Loucy (cell line): ENCODE measurements at regions not wholly inside any gene's neighbourhood (a gene's known extent, or its start where the extent isn't known, plus 50 kb on each side); places are given as distances from the start of the nearest gene placed in this dataset.
"Not testable (repeated sequence)": the region's sequence is repeated elsewhere in the genome, so short reads cannot be mapped to it uniquely, and the experiment has no call there.

Source experiments
- H2AFZ ChIP-seq: fragments of 200-600 bp; sonication (generic); 2 replicates; pipeline ENCODE4 v1.6.0; 2016; ENCODE audit warnings: antibody characterized with exemption, mild to moderate bottlenecking, low read length, moderate library complexity
- H3F3A ChIP-seq: fragments of 200-600 bp; 2 replicates; pipeline ENCODE4 v1.6.0; 2016; ENCODE audit warnings: antibody characterized with exemption, low read depth, mild to moderate bottlenecking
- H3K27me3 ChIP-seq: fragments of 200-600 bp; sonication (generic); 2 replicates; pipeline ENCODE4 v1.6.1; 2014; ENCODE audit warnings: low read length, mild to moderate bottlenecking; ENCODE audit not compliant: insufficient read depth, poor library complexity, severe bottlenecking
- H3K36me3 ChIP-seq: fragments of 200-600 bp; sonication (generic); 2 replicates; pipeline ENCODE4 v1.6.1; 2016; ENCODE audit warnings: low read length; ENCODE audit not compliant: insufficient read depth
- H3K4me1 ChIP-seq: fragments of 200-600 bp; sonication (generic); 2 replicates; pipeline ENCODE4 v1.5.1; 2014; ENCODE audit warnings: low read length, mild to moderate bottlenecking; ENCODE audit not compliant: insufficient read depth, poor library complexity, severe bottlenecking
- H3K4me2 ChIP-seq: fragments of 200-600 bp; sonication (generic); 2 replicates; pipeline ENCODE4 v1.6.0; 2014; ENCODE audit warnings: antibody characterized with exemption, low read length, low read depth, mild to moderate bottlenecking; ENCODE audit not compliant: poor library complexity, severe bottlenecking
- H3K4me3 ChIP-seq: fragments of 200-600 bp; sonication (generic); 2 replicates; pipeline ENCODE4 v1.5.1; 2014; ENCODE audit warnings: low read length, mild to moderate bottlenecking, mixed read lengths; ENCODE audit not compliant: poor library complexity, severe bottlenecking
- H3K79me2 ChIP-seq: fragments of 200-600 bp; sonication (generic); 2 replicates; pipeline ENCODE4 v1.6.1; 2014; ENCODE audit warnings: low read length; ENCODE audit not compliant: insufficient read depth
- H3K9ac ChIP-seq: fragments of 200-600 bp; sonication (generic); 2 replicates; pipeline ENCODE4 v1.6.0; 2014; ENCODE audit warnings: mild to moderate bottlenecking, low read depth, low read length, moderate library complexity; ENCODE audit not compliant: poor library complexity, severe bottlenecking
- H3K9me2 ChIP-seq: fragments of 200-600 bp; sonication (generic); replicated peaks from 2 replicates; pipeline ENCODE4 v1.6.1; 2016; ENCODE audit warnings: low read depth, low read length, mixed read lengths
- H3K9me3 ChIP-seq: fragments of 200-600 bp; sonication (generic); 2 replicates; pipeline ENCODE4 v1.6.1; 2014; ENCODE audit warnings: mild to moderate bottlenecking, antibody characterized with exemption, low read length, low read depth; ENCODE audit not compliant: insufficient read depth
- H4K20me1 ChIP-seq: fragments of 200-600 bp; sonication (generic); 2 replicates; pipeline ENCODE4 v1.6.0; 2014; ENCODE audit warnings: antibody characterized with exemption, low read length, mild to moderate bottlenecking; ENCODE audit not compliant: insufficient read depth, poor library complexity, severe bottlenecking
- CTCF ChIP-seq: fragments of 200-600 bp; sonication (generic); conservative IDR thresholded peaks from 2 replicates; pipeline ENCODE4 v1.5.1; 2014; ENCODE audit warnings: mild to moderate bottlenecking, antibody characterized with exemption, low read length
- EZH2phosphoT487 ChIP-seq: fragments of 200-600 bp; IDR thresholded peaks from 2 replicates; pipeline ENCODE4 v1.6.1; 2018; ENCODE audit warnings: antibody characterized with exemption, mild to moderate bottlenecking, moderate library complexity, borderline replicate concordance

GRCh38 chr5:152472083-152472482 lies 67.0 kb upstream of the NMUR2 start:
- Histone ChIP-seq H3K4me3 (no peak overlapping the region), H3F3A (no peaks in the 10 kb centered on the region), H3K9ac (no peak overlapping the region), H3K9me2 (no peaks in the 10 kb centered on the region), H3K27me3 (no peaks in the 10 kb centered on the region), H3K4me1 (no peaks in the 10 kb centered on the region), H2AFZ (no peak overlapping the region), H3K4me2 (no peak overlapping the region), H3K9me3 (no peaks in the 10 kb centered on the region), H3K36me3 (no peaks in the 10 kb centered on the region), H4K20me1 (no peaks in the 10 kb centered on the region), H3K79me2 (no peaks in the 10 kb centered on the region)
- TF ChIP-seq CTCF = no peak
- TF ChIP-seq EZH2phosphoT487 = no peak

- H3K9me3 ChIP-seq = no peaks in the 10 kb centered on the region
- no peaks in the 10 kb centered on the region for H3K4me1 ChIP-seq
- no peaks in the 10 kb centered on the region for H3K36me3 ChIP-seq
- H4K20me1 ChIP-seq = no peaks in the 10 kb centered on the region
- no peaks in the 10 kb centered on the region for H3K79me2 ChIP-seq
- H3F3A ChIP-seq = no peaks in the 10 kb centered on the region
- no peak overlapping the region for H2AFZ ChIP-seq
- no peak overlapping the region for H3K4me3 ChIP-seq
- H3K4me2 ChIP-seq = no peak overlapping the region
- no peak for TF ChIP-seq CTCF
- TF ChIP-seq EZH2phosphoT487 = no peak
- no peaks in the 10 kb centered on the region for H3K27me3 ChIP-seq
- no peaks in the 10 kb centered on the region for H3K9me2 ChIP-seq
- H3K9ac ChIP-seq = no peak overlapping the region
Observed at GRCh38 chr5:152474961-152475360, 69.9 kb upstream of the NMUR2 start.

GRCh38 chr5:152477536-152477935 lies 72.5 kb upstream of the NMUR2 start:
- TF ChIP-seq EZH2phosphoT487 = no peak
- TF ChIP-seq CTCF = no peak
- H3F3A ChIP-seq = no peaks in the 10 kb centered on the region
- H3K4me1 ChIP-seq = no peaks in the 10 kb centered on the region
- no peaks in the 10 kb centered on the region for H3K36me3 ChIP-seq
- no peak overlapping the region for H3K9ac ChIP-seq
- no peak overlapping the region for H2AFZ ChIP-seq
- H3K4me2 ChIP-seq = no peak overlapping the region
- H3K9me2 ChIP-seq = no peaks in the 10 kb centered on the region
- H3K27me3 ChIP-seq = no peaks in the 10 kb centered on the region
- H3K4me3 ChIP-seq = no peak overlapping the region
- no peaks in the 10 kb centered on the region for H4K20me1 ChIP-seq
- no peaks in the 10 kb centered on the region for H3K79me2 ChIP-seq
- no peaks in the 10 kb centered on the region for H3K9me3 ChIP-seq

GRCh38 chr5:152479866-152480265 lies 74.8 kb upstream of the NMUR2 start:
- H3K4me1 ChIP-seq, H3K9me3 ChIP-seq, H4K20me1 ChIP-seq, H3K4me3 ChIP-seq, H3K4me2 ChIP-seq, H3K9me2 ChIP-seq, H3K9ac ChIP-seq, H3K27me3 ChIP-seq, H3F3A ChIP-seq, H2AFZ ChIP-seq, H3K36me3 ChIP-seq, H3K79me2 ChIP-seq: not testable (repeated sequence)

GRCh38 chr5:152480677-152481076 lies 75.6 kb upstream of the NMUR2 start:
- H3K36me3 ChIP-seq, H2AFZ ChIP-seq, H4K20me1 ChIP-seq, H3K9me2 ChIP-seq, H3K4me1 ChIP-seq, H3K79me2 ChIP-seq, H3K9me3 ChIP-seq, H3K4me3 ChIP-seq, H3F3A ChIP-seq, H3K9ac ChIP-seq, H3K4me2 ChIP-seq, H3K27me3 ChIP-seq: not testable (repeated sequence)
